ENCODE measurements at regions not wholly inside any gene's neighbourhood (a gene's known extent, or its start where the extent isn't known, plus 50 kb on each side); places are given as distances from the start of the nearest gene placed in this dataset.

DNA sequence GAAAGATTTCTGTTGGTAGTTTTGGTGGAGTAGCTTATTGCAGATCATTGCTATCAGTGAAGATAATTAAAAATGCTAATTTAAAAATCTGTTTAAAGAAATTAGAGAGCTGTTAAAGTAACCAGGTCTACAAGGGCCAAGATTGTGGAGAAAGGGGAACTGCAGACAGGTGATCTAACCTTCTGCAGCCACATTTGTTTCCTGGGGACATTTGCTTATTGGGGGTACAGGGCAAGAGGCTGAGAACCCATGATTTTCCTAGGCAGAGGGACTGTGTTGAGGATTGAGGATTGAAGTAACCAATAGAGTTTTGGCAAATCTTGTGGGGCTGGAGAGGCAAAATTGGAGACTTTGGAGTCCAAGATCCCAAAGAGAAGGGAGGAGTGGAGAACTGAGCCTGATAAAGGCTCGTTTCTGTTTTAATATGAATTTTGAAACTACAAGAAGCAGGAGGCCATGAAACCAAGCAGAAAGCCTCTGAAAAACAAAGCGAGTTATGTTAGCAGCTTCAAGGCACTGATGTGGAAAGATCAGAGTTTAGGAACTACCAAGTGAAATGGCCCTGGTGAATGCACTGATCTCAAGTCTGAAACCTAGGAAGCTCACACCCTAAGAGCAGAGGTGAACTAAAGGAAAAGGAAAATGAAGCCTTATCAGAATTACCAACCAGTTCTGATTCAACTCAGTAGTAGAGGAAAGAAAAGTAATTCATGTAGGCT lies 219.8 kb upstream of the C9orf72 start (continued):
- TF ChIP-seq, protein P1, sequence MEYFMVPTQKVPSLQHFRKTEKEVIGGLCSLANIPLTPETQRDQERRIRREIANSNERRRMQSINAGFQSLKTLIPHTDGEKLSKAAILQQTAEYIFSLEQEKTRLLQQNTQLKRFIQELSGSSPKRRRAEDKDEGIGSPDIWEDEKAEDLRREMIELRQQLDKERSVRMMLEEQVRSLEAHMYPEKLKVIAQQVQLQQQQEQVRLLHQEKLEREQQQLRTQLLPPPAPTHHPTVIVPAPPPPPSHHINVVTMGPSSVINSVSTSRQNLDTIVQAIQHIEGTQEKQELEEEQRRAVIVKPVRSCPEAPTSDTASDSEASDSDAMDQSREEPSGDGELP (CRISPR knock-in tag; IDR thresholded peaks at IDR 0.05; ENCODE audit: borderline replicate concordance) = no peak
- TF ChIP-seq ZFPM2 (CRISPR knock-in tag; IDR thresholded peaks at IDR 0.05) = no peak
- TF ChIP-seq, protein P2, sequence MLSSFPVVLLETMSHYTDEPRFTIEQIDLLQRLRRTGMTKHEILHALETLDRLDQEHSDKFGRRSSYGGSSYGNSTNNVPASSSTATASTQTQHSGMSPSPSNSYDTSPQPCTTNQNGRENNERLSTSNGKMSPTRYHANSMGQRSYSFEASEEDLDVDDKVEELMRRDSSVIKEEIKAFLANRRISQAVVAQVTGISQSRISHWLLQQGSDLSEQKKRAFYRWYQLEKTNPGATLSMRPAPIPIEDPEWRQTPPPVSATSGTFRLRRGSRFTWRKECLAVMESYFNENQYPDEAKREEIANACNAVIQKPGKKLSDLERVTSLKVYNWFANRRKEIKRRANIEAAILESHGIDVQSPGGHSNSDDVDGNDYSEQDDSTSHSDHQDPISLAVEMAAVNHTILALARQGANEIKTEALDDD (IDR thresholded peaks at IDR 0.05) = no peak

DNA sequence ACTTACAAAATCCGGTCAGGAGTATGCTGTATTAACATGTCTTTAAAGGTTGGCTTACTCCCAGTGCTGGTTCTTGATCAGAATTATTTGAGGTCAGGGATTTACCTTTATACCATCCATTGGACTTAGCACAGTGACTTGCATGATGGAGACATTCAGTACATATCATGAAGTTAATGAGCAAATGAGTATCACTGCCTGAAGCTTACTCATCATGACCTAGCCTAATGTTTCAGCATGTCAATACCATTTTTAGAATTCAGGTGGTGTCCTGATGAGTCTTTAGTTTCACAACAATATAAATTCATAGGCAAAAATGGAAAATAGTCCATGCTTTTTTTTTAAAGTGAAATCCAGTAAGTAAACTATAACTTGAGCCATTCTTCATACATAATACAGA lies 226.0 kb upstream of the C9orf72 start:
- in situ Hi-C loops (cut with MboI) (no loop called here), intact Hi-C loops (cut with micrococcal nuclease) (no loop called here)
- Histone ChIP-seq H3K9me3 (replicated peaks; ENCODE audit: control insufficient read depth, insufficient read depth, low read depth, low read length) (no peaks in the 10 kb centered on the region), H3K4me3 (no peak overlapping the region), H4K20me1 (replicated peaks; ENCODE audit: control insufficient read depth, insufficient read depth, low read length) (no peaks in the 10 kb centered on the region), H3K36me3 (ENCODE audit: control insufficient read depth, insufficient read depth, low read length) (no peaks in the 10 kb centered on the region), H3K4me1 (replicated peaks in 1 of 2; ENCODE audit: control insufficient read depth in 2 of 2, insufficient read depth in 2 of 2, low read length in 2 of 2) (no peaks in the 10 kb centered on the region), H3K9me1 (ENCODE audit: control insufficient read depth, insufficient read depth, low read length) (no peaks in the 10 kb centered on the region), H2AFZ (ENCODE audit: low read depth, low read length) (no peak overlapping the region), H3K79me2 (ENCODE audit: control insufficient read depth, insufficient read depth, low read length) (no peaks in the 10 kb centered on the region), H3K4me2 (ENCODE audit: insufficient read depth, low read length) (no peak overlapping the region), H3K27ac (ENCODE audit: extremely low read depth, low read depth, low read length) (no peak overlapping the region), H3K27me3 (ENCODE audit: control insufficient read depth in 2 of 2, insufficient read depth in 2 of 2, low read length in 2 of 2) (no peaks in the 10 kb centered on the region), H3K9ac (ENCODE audit: insufficient read depth in 1 of 2, low read depth in 2 of 2, low read length in 2 of 2) (no peak overlapping the region)
- WGBS (ENCODE audit: insufficient coverage, low coverage, missing lambda C conversion rate) = no CpG with 5 or more reads among the region's 1 CpG
- POLR2A ChIA-PET = no interaction called here
- FAIRE-seq (no peak), DNase-seq (ENCODE audit: extremely low read depth in 1 of 4, low spot score in 3 of 4) (no peak), ATAC-seq (no peak)
- CTCF ChIA-PET (ENCODE audit: low intra/inter-chr PET ratio) = no interaction called here
- BruUV-seq (replicated peaks) = no TSS peak
- TF ChIP-seq WHSC1 (IDR thresholded peaks at IDR 0.05; ENCODE audit: low read length) = no peak
- TF ChIP-seq, protein P3, sequence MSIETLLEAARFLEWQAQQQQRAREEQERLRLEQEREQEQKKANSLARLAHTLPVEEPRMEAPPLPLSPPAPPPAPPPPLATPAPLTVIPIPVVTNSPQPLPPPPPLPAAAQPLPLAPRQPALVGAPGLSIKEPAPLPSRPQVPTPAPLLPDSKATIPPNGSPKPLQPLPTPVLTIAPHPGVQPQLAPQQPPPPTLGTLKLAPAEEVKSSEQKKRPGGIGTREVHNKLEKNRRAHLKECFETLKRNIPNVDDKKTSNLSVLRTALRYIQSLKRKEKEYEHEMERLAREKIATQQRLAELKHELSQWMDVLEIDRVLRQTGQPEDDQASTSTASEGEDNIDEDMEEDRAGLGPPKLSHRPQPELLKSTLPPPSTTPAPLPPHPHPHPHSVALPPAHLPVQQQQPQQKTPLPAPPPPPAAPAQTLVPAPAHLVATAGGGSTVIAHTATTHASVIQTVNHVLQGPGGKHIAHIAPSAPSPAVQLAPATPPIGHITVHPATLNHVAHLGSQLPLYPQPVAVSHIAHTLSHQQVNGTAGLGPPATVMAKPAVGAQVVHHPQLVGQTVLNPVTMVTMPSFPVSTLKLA (conservative IDR thresholded peaks at IDR 0.05) = no peak
- TF ChIP-seq, protein P4, sequence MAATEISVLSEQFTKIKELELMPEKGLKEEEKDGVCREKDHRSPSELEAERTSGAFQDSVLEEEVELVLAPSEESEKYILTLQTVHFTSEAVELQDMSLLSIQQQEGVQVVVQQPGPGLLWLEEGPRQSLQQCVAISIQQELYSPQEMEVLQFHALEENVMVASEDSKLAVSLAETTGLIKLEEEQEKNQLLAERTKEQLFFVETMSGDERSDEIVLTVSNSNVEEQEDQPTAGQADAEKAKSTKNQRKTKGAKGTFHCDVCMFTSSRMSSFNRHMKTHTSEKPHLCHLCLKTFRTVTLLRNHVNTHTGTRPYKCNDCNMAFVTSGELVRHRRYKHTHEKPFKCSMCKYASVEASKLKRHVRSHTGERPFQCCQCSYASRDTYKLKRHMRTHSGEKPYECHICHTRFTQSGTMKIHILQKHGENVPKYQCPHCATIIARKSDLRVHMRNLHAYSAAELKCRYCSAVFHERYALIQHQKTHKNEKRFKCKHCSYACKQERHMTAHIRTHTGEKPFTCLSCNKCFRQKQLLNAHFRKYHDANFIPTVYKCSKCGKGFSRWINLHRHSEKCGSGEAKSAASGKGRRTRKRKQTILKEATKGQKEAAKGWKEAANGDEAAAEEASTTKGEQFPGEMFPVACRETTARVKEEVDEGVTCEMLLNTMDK (IDR thresholded peaks at IDR 0.05; ENCODE audit: borderline replicate concordance, insufficient read depth, low read depth, low read length, poor library complexity, severe bottlenecking) = no peak
- TF ChIP-seq, protein P5, sequence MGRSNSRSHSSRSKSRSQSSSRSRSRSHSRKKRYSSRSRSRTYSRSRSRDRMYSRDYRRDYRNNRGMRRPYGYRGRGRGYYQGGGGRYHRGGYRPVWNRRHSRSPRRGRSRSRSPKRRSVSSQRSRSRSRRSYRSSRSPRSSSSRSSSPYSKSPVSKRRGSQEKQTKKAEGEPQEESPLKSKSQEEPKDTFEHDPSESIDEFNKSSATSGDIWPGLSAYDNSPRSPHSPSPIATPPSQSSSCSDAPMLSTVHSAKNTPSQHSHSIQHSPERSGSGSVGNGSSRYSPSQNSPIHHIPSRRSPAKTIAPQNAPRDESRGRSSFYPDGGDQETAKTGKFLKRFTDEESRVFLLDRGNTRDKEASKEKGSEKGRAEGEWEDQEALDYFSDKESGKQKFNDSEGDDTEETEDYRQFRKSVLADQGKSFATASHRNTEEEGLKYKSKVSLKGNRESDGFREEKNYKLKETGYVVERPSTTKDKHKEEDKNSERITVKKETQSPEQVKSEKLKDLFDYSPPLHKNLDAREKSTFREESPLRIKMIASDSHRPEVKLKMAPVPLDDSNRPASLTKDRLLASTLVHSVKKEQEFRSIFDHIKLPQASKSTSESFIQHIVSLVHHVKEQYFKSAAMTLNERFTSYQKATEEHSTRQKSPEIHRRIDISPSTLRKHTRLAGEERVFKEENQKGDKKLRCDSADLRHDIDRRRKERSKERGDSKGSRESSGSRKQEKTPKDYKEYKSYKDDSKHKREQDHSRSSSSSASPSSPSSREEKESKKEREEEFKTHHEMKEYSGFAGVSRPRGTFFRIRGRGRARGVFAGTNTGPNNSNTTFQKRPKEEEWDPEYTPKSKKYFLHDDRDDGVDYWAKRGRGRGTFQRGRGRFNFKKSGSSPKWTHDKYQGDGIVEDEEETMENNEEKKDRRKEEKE (IDR thresholded peaks at IDR 0.05; ENCODE audit: borderline replicate concordance in 1 of 2, control insufficient read depth in 1 of 2, low read depth in 2 of 2, low read length in 1 of 2) = no peak
- TF ChIP-seq HNRNPLL (IDR thresholded peaks at IDR 0.05; ENCODE audit: low read depth, low read length, poor library complexity, severe bottlenecking) = no peak
- no peak for TF ChIP-seq ZNF586 (CRISPR knock-in tag; conservative IDR thresholded peaks at IDR 0.05)

All from K562 (cell line).